GM19395 (cell line): ENCODE measurements at regions not wholly inside any gene's neighbourhood (a gene's known extent, or its start where the extent isn't known, plus 50 kb on each side); places are given as distances from the start of the nearest gene placed in this dataset.
"Not testable (repeated sequence)": the region's sequence is repeated elsewhere in the genome, so short reads cannot be mapped to it uniquely, and the experiment has no call there.

Experiments
- ATAC-seq: cut with Tn5 transposase; IDR thresholded peaks from one replicate; pipeline ENCODE4 v1.9.1; 2021; ENCODE audit warnings: mild to moderate bottlenecking, moderate library complexity; ENCODE audit not compliant: unreplicated experiment

- no peak for ATAC-seq
Measured at GRCh38 chr11:43067681-43068080, 244.1 kb upstream of the API5 start.

- no peak for ATAC-seq
Measured at GRCh38 chr11:43071338-43071737, 240.5 kb upstream of the API5 start.

DNA sequence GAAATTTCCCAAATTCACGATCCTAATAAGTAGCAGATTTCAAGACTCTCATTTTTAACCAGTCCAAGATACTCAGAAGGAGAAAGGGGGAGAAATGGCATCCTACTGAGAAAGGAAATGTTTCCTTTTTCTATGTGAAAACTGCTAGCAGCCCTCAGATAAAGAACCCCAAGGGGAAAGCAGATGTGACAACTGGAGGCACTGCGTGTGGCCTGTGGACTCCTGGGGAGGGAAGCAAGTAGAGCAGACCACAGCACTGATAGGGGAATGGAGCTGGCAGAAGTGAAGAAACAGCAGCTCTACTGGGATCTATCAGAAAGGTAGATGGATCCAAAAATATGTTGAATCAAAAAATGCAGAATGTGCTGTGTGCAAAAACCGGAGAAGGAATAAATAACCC, 239.7 kb upstream of the API5 start:
- ATAC-seq, result no peak

DNA sequence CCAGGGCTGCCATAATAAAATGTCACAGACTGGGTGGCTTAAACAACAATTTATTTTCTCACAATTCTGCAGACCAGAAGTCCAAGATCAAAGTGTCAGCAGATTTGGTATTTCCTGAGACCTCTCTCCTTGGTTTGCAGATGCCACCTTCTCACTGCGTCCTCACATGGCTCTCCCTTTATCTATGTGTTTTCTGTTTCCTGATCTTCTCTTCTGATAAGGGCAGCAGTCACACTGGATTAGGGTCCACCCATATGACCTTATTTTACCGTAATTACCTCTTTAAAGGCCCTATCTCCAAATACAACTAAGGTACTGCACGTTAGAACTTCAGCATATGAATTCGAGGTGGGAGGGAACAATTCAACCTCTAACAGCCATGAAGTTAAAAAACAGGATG, 238.9 kb upstream of the API5 start:
- no peak for ATAC-seq

GRCh38 chr11:43074810-43075209, 237.0 kb upstream of the API5 start:
- ATAC-seq, result no peak

GRCh38 chr11:43101113-43101512, 210.7 kb upstream of the API5 start:
- no peak for ATAC-seq

- ATAC-seq, result no peak
Measured at GRCh38 chr11:43116071-43116470, 195.7 kb upstream of the API5 start.

DNA sequence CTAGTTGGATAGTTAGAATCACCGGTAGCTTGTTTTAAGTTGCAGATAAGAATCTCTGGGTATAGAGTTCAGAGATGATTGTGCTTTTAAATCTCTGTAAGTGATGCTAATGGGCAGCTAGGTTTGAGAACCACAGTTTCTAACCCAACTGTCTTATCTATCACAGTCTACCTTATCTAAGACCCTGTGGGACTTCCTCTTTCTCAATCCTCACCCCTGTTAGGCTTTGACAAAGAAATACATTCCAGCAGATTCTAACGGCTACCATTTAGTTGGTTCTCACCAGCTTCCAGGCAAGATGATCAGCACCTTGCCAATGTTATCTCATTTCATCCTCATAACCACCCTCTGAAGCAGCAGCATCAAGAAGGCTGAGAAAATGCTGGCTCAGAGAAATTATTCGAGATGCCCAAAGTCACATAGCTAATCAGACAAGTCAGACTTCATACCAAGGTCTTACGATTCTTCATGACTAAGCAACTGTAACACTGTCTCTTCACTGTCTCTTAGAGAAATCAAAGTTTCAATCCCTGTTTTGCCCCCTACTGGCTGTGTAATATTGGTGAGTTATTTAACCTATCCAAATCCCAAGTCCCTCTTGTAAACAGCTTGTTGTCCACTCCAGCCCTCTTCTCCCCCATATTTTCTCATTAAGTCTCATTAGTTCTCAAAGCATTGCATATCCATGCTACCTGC, 192.4 kb upstream of the API5 start:
- ATAC-seq, result no peak

DNA sequence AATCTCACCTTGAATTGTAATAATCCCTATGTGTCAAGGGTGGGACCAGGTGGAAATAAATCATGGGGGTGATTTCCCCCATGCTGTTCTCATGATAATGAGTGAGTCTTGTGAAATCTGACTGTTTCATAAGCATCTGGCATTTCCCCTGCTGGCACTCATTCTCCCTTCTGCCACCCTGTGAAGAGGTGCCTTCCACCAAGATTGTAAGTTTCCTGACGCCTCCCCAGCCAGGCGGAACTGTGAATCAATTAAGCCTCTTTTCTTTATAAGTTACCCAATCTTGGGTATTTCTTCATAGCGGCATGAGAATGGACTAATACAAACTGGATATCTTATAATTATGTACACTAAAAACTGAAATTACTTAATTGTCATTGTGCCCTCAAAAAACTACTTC, 189.2 kb upstream of the API5 start:
- ATAC-seq, result no peak

GRCh38 chr11:43123443-43123842, 188.4 kb upstream of the API5 start:
- ATAC-seq, result no peak

DNA sequence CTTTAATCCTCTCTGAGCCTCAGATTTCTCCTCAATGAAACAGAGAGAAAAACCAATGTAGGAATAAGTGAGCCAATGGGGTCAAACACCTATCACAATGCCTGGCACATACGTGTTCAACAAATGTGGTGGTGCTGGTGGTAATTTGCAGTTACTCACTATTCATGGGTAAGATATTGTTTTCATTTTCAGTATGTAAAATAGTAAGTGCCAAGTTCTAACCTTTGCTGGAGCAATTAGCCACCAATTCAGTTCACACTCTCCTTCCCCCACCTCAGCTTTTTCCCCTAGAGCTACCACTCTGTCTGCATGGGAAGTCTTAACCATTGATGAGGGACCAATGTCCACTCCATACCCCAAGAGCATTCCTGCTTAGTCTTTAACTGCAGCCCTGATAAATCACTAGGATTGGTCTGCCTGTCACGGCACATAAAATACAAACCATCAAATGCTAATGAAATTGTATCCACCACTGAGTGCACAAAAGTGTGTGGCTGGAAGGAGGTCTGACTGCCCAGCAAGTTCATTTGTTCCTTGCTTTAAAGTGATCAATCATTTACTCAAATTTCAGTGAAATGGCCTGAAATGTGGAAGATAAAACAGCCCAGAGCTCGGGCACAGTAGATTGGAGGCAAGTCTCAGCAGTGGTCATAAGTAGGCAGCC, 187.4 kb upstream of the API5 start:
- no peak for ATAC-seq

DNA sequence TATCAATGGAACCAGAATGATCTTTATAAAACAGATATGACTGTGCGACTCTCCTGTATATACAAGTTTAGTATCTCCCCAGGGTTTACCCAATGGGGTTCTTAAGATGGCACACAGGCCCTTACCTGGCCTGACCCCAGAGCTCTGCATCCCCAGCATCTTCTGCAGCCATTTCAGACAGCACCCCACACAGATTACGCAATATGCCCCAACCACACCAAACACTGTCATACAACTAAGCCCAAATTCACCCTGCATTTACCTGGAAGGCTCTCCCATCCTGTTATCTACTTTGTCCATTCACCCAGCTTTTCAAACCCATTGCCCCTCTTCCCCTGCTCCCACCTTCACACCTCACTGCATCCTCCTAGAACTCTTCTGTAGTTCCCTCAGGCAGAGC, 182.5 kb upstream of the API5 start:
- ATAC-seq, result no peak

GRCh38 chr11:43130616-43131015, 181.2 kb upstream of the API5 start:
- ATAC-seq, result no peak

- ATAC-seq, result peak; percentile 68
Measured at GRCh38 chr11:43135966-43136534, 175.7 kb upstream of the API5 start.

- no peak for ATAC-seq
Measured at GRCh38 chr11:43138621-43139140, 173.1 kb upstream of the API5 start.

- ATAC-seq, result peak; percentile 86
Measured at GRCh38 chr11:43145653-43146052, 166.1 kb upstream of the API5 start.

DNA sequence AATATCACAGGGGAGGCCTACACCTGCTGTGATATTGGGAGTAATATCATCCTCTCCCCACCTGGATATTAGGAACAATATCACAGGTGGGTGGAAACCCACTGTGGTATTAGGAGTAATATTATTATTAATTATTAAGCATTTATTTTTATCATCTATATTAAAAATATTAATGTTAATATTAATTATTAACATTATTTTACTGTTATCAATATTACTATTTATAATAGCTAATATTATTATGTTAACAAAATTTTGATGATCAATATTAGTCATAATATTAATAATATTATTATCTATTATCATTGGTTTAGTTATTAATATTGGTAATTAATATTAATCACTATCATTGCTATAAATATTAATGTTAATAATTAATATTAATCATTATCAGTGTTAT, 161.1 kb upstream of the API5 start:
- ATAC-seq, result no peak

DNA sequence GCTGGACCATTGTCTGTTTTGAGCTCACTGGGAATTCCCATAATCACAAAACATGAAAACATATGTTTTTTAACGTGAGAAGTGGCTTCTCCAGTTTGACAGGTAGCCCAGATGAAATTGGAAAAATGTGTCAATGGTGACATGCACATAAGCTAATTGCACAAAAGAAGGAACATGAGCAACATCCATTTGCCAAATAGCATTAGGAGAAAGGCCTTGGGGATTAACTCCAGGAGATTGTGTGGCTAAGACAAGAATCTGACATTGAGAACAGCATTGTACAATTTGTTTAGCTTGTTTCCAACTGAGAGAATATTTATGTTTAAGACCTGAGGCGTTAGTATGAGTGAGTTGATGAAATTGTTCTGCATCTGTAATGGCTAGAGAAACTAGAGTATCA, 147.0 kb upstream of the API5 start:
- no peak for ATAC-seq

GRCh38 chr11:43165393-43165792, 146.4 kb upstream of the API5 start:
- not testable (repeated sequence) for ATAC-seq

GRCh38 chr11:43168241-43168640, 143.6 kb upstream of the API5 start:
- ATAC-seq, result not testable (repeated sequence)

DNA sequence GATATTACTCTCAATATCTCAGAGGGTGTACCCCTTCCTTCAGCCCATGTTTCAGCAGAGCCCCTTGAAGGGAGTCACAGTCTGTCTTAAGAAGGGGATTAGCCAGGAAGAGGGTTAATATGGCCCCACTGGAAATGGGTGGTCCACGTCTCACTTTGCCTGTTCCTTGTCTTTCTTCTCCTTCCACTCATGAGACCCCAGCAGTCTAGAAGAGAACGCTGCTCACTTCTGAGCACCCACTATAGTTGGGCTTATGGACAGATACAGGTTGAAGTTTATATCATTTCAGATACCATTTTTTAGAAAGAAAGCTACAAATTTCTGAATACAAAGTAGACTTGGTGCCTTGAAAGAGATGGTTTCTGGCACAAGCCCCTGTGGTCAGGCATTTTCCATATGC, 139.3 kb upstream of the API5 start:
- no peak for ATAC-seq

- ATAC-seq, result no peak
Measured at GRCh38 chr11:43177975-43178374, 133.8 kb upstream of the API5 start.
